K562 (cell line): ENCODE measurements at regions not wholly inside any gene's neighbourhood (a gene's known extent, or its start where the extent isn't known, plus 50 kb on each side); places are given as distances from the start of the nearest gene placed in this dataset.

Experiments
- CBX2 ChIP-seq: fragments of 200-600 bp; sonication (generic); IDR thresholded peaks from one replicate; pipeline ENCODE4 v1.6.1; 2012; ENCODE audit warnings: mild to moderate bottlenecking, low read length, inconsistent platforms; ENCODE audit not compliant: insufficient read depth, poor library complexity, severe bottlenecking
- CBX3 ChIP-seq, 2 experiments: IDR thresholded peaks; 1 replicate in 1 of 2; 2 replicates in 1 of 2; pipeline ENCODE4 v1.6.1; 2012; ENCODE audit warnings: inconsistent platforms in 2 of 2, low read length in 2 of 2, borderline replicate concordance in 1 of 2, control low read depth in 1 of 2
- ELF1 ChIP-seq: fragments of 200-800 bp; sonication (Bioruptor generic); IDR thresholded peaks from 2 replicates; pipeline ENCODE4 v1.6.1; 2016; ENCODE audit warnings: missing genetic modification characterization, missing compliant biosample characterization
- LARP7 ChIP-seq: fragments of 450-650 bp; IDR thresholded peaks from 2 replicates; pipeline ENCODE4 v1.6.1; 2016
- MGA ChIP-seq: fragments of 450-650 bp; IDR thresholded peaks from 2 replicates; pipeline ENCODE4 v1.6.1; 2016; ENCODE audit warnings: mild to moderate bottlenecking, moderate library complexity
- MTA3 ChIP-seq: fragments of 450-650 bp; formaldehyde crosslinking; IDR thresholded peaks from 2 replicates; pipeline ENCODE4 v1.6.1; 2017; ENCODE audit warnings: mild to moderate bottlenecking, borderline replicate concordance
- MXI1 ChIP-seq: IDR thresholded peaks from 2 replicates; pipeline ENCODE4 v1.6.1; 2011; ENCODE audit warnings: low read depth, mild to moderate bottlenecking, improper control_type of control experiment, low read length
- NFRKB ChIP-seq: fragments of 450-650 bp; IDR thresholded peaks from 2 replicates; pipeline ENCODE4 v1.6.1; 2016; ENCODE audit warnings: low read depth
- POLR2AphosphoS2 ChIP-seq: IDR thresholded peaks from 2 replicates; pipeline ENCODE4 v1.6.1; 2012; ENCODE audit warnings: low read length, improper control_type of control experiment
- POU5F1 ChIP-seq: fragments of 150-350 bp; IDR thresholded peaks from 2 replicates; pipeline ENCODE4 v1.6.1; 2014; ENCODE audit warnings: borderline replicate concordance, low read length, low read depth, mild to moderate bottlenecking; ENCODE audit not compliant: partially characterized antibody
- SMARCA4 ChIP-seq: fragments of 450-650 bp; IDR thresholded peaks from 2 replicates; pipeline ENCODE4 v1.6.1; 2016
- SOX6 ChIP-seq: fragments of 450-650 bp; IDR thresholded peaks from 2 replicates; pipeline ENCODE4 v1.6.1; 2014; ENCODE audit warnings: mild to moderate bottlenecking
- TCF7L2 ChIP-seq: fragments of 150-350 bp; IDR thresholded peaks from 2 replicates; pipeline ENCODE4 v1.6.1; 2016; ENCODE audit warnings: low read depth, mild to moderate bottlenecking, low read length, moderate library complexity
- TRIM24 ChIP-seq, 2 experiments: fragments of 450-650 bp; IDR thresholded peaks; 2 replicates each; pipeline ENCODE4 v1.6.1; 2016
- ZNF280A ChIP-seq: fragments of 450-650 bp; IDR thresholded peaks from 2 replicates; pipeline ENCODE4 v1.6.1; 2018; ENCODE audit warnings: mild to moderate bottlenecking, low read depth; ENCODE audit not compliant: partially characterized antibody
- ZNF41 ChIP-seq: fragments of 250-450 bp; sonication (Bioruptor Pico); conservative IDR thresholded peaks from 2 replicates; pipeline ENCODE4 v1.4.0; 2020; ENCODE audit warnings: mild to moderate bottlenecking

GRCh38 chr12:30531731-30532678, 163.7 kb downstream of the IPO8 start (continued):
- TF ChIP-seq MGA (0 out of 2 replicates have a peak, but pooled peaks have one; percentile 12), NFRKB (peak; percentile 71), TCF7L2 (no peak), ZNF280A (no peak), SOX6 (peak; percentile 29; the same call in 1 of the 2 replicates), CBX2 (no peak), LARP7 (no peak), POU5F1 (no peak), MXI1 (no peak), MTA3 (0 out of 2 replicates have a peak, but pooled peaks have one; percentile 60), ZNF41 (CRISPR knock-in tag) (peak; percentile 95), TRIM24 (IDR thresholded peaks at IDR 0.05) (peak in 1 of 2 experiments; percentile 47; a peak in 1 of 4 replicates), CBX3 (IDR thresholded peaks at IDR 0.05; ENCODE audit: borderline replicate concordance in 1 of 2, low read length in 2 of 2) (peak in 1 of 2 experiments; percentile 63; a peak in 1 of 3 replicates), ELF1 (no peak), POLR2AphosphoS2 (no peak), SMARCA4 (peak; percentile 44; the same call in 1 of the 2 replicates)
